ENCODE measurements at regions not wholly inside any gene's neighbourhood (a gene's known extent, or its start where the extent isn't known, plus 50 kb on each side); places are given as distances from the start of the nearest gene placed in this dataset.

GRCh38 chr5:172582940-172583339, 58.1 kb upstream of the NEURL1B start:
- no peak overlapping the region for H3K4me3 ChIP-seq (ENCODE audit: low read length)
- DNase-seq, result no peak
- no peaks in the 10 kb centered on the region for H3K36me3 Mint-ChIP-seq (ENCODE audit: low read depth)
- no peaks in the 10 kb centered on the region for H3K9me3 ChIP-seq (ENCODE audit: control insufficient read depth in 1 of 2, insufficient read depth in 1 of 2, low read length in 2 of 2)
- no peak overlapping the region for H3K27ac Mint-ChIP-seq
- ATAC-seq (ENCODE audit: poor library complexity), result no peak
- no peaks in the 10 kb centered on the region for H3K4me1 Mint-ChIP-seq (ENCODE audit: low read depth)
- H3K27me3 ChIP-seq (ENCODE audit: control insufficient read depth in 1 of 2, insufficient read depth in 2 of 2, low read length in 2 of 2), result peaks cover 0 to 4% of the 10 kb centered on the region in 2 experiments
- intact Hi-C loops (cut with DNase I, micrococcal nuclease), result no loop called here
- no peak for TF ChIP-seq CTCF (IDR thresholded peaks at IDR 0.05)
- no peaks in the 10 kb centered on the region for H3K9me3 Mint-ChIP-seq
- POLR2A ChIA-PET, result no interaction called here
- no peaks in the 10 kb centered on the region for H3K36me3 ChIP-seq (ENCODE audit: insufficient read depth, low read length)
- H3K4me3 Mint-ChIP-seq, result no peak overlapping the region
- peaks cover 44% of the 10 kb centered on the region for H3K27me3 Mint-ChIP-seq
- H3K4me1 ChIP-seq (ENCODE audit: insufficient read depth, low read length), result no peaks in the 10 kb centered on the region
- CTCF ChIA-PET, result no interaction called here
- no peak overlapping the region for H3K27ac ChIP-seq (ENCODE audit: low read depth in 1 of 2, low read length in 2 of 2)

- Histone ChIP-seq H3K4me3 (ENCODE audit: low read length) (no peak overlapping the region), H3K9me3 (ENCODE audit: control insufficient read depth in 1 of 2, insufficient read depth in 1 of 2, low read length in 2 of 2) (no peaks in the 10 kb centered on the region), H3K27ac (ENCODE audit: low read depth in 1 of 2, low read length in 2 of 2) (no peak overlapping the region), H3K36me3 (ENCODE audit: insufficient read depth, low read length) (no peaks in the 10 kb centered on the region), H3K27me3 (ENCODE audit: control insufficient read depth in 1 of 2, insufficient read depth in 2 of 2, low read length in 2 of 2) (no peaks in the 10 kb centered on the region), H3K4me1 (ENCODE audit: insufficient read depth, low read length) (no peaks in the 10 kb centered on the region)
- CTCF ChIA-PET, result no interaction called here
- H3K27me3 Mint-ChIP-seq, result peaks cover 39% of the 10 kb centered on the region
- H3K27ac Mint-ChIP-seq, result no peak overlapping the region
- ATAC-seq (ENCODE audit: poor library complexity) (no peak), DNase-seq (no peak)
- no peaks in the 10 kb centered on the region for H3K9me3 Mint-ChIP-seq
- H3K4me1 Mint-ChIP-seq (ENCODE audit: low read depth), result no peaks in the 10 kb centered on the region
- POLR2A ChIA-PET, result no interaction called here
- intact Hi-C loops (cut with DNase I, micrococcal nuclease), result no loop called here
- TF ChIP-seq CTCF (IDR thresholded peaks at IDR 0.05), result no peak
- no peak overlapping the region for H3K4me3 Mint-ChIP-seq
- H3K36me3 Mint-ChIP-seq (ENCODE audit: low read depth), result no peaks in the 10 kb centered on the region
Measured at GRCh38 chr5:172581315-172581714, 59.7 kb upstream of the NEURL1B start.

GRCh38 chr5:172579403-172579990, 61.6 kb upstream of the NEURL1B start:
- POLR2A ChIA-PET, result no interaction called here
- intact Hi-C loops (cut with DNase I, micrococcal nuclease), result no loop called here

More at GRCh38 chr5:172579403-172579990, 61.6 kb upstream of the NEURL1B start:
- Mint-ChIP-seq H3K4me3 (no peak overlapping the region), H3K27me3 (peaks cover 29% of the 10 kb centered on the region), H3K36me3 (ENCODE audit: low read depth) (no peaks in the 10 kb centered on the region), H3K9me3 (no peaks in the 10 kb centered on the region), H3K4me1 (ENCODE audit: low read depth) (no peaks in the 10 kb centered on the region), H3K27ac (no peak overlapping the region)
- Histone ChIP-seq H3K4me1 (ENCODE audit: insufficient read depth, low read length) (no peaks in the 10 kb centered on the region), H3K4me3 (ENCODE audit: low read length) (no peak overlapping the region), H3K9me3 (ENCODE audit: control insufficient read depth in 1 of 2, insufficient read depth in 1 of 2, low read length in 2 of 2) (no peaks in the 10 kb centered on the region), H3K36me3 (ENCODE audit: insufficient read depth, low read length) (no peaks in the 10 kb centered on the region), H3K27me3 (ENCODE audit: control insufficient read depth in 1 of 2, insufficient read depth in 2 of 2, low read length in 2 of 2) (no peaks in the 10 kb centered on the region), H3K27ac (ENCODE audit: low read depth in 1 of 2, low read length in 2 of 2) (no peak overlapping the region)
- CTCF ChIA-PET, result no interaction called here
- no peak for TF ChIP-seq CTCF (IDR thresholded peaks at IDR 0.05)
- DNase-seq (no peak), ATAC-seq (ENCODE audit: poor library complexity) (no peak)
